Karpas-422 (cell line): ENCODE measurements at regions not wholly inside any gene's neighbourhood (a gene's known extent, or its start where the extent isn't known, plus 50 kb on each side); places are given as distances from the start of the nearest gene placed in this dataset.

Experiments used
- DNase-seq: peaks from one replicate; pipeline ENCODE4 v3.0.0-alpha.2; 2015
- H2AFZ ChIP-seq: fragments of 200-600 bp; sonication (generic); 2 replicates; pipeline ENCODE4 v1.6.1; 2014; ENCODE audit warnings: antibody characterized with exemption, low read length, mixed read lengths
- H3K27ac ChIP-seq: fragments of 200-600 bp; sonication (generic); 2 replicates; pipeline ENCODE4 v1.5.1; 2014; ENCODE audit warnings: mild to moderate bottlenecking, low read length, moderate library complexity
- H3K27me3 ChIP-seq: fragments of 200-600 bp; sonication (generic); 2 replicates; pipeline ENCODE4 v1.6.1; 2014; ENCODE audit warnings: low read length, mixed read lengths
- H3K36me3 ChIP-seq: fragments of 200-600 bp; sonication (generic); 2 replicates; pipeline ENCODE4 v1.6.1; 2014; ENCODE audit warnings: low read length, mixed read lengths; ENCODE audit not compliant: insufficient read depth
- H3K4me1 ChIP-seq: fragments of 200-600 bp; sonication (generic); 2 replicates; pipeline ENCODE4 v1.6.1; 2014; ENCODE audit warnings: mild to moderate bottlenecking, low read length, mixed read lengths
- H3K4me2 ChIP-seq: fragments of 200-600 bp; sonication (generic); 2 replicates; pipeline ENCODE4 v1.6.1; 2014; ENCODE audit warnings: low read length, low read depth, mild to moderate bottlenecking; ENCODE audit not compliant: poor library complexity, severe bottlenecking
- H3K4me3 ChIP-seq: fragments of 200-600 bp; sonication (generic); 2 replicates; pipeline ENCODE4 v1.5.1; 2014; ENCODE audit warnings: mild to moderate bottlenecking, antibody characterized with exemption, low read length, mixed read lengths
- H3K79me2 ChIP-seq: fragments of 200-600 bp; sonication (generic); 2 replicates; pipeline ENCODE4 v1.6.1; 2014; ENCODE audit warnings: mild to moderate bottlenecking, low read length, mixed read lengths
- H3K9ac ChIP-seq: fragments of 200-600 bp; sonication (generic); 2 replicates; pipeline ENCODE4 v1.6.0; 2014; ENCODE audit warnings: low read length
- H3K9me2 ChIP-seq: fragments of 200-600 bp; sonication (generic), shearing (Covaris generic); replicated peaks from 2 replicates; pipeline ENCODE4 v1.6.0; 2014; ENCODE audit warnings: mild to moderate bottlenecking, low read length, moderate library complexity; ENCODE audit not compliant: insufficient read depth
- H3K9me3 ChIP-seq: fragments of 300-700, 200-600 bp; sonication (generic); 2 replicates; pipeline ENCODE4 v1.6.1; 2014; ENCODE audit warnings: low read length, mixed read lengths
- H4K20me1 ChIP-seq: fragments of 200-600 bp; sonication (generic); 2 replicates; pipeline ENCODE4 v1.6.1; 2014; ENCODE audit warnings: mild to moderate bottlenecking, antibody characterized with exemption, low read length, low read depth; ENCODE audit not compliant: insufficient read depth

DNA sequence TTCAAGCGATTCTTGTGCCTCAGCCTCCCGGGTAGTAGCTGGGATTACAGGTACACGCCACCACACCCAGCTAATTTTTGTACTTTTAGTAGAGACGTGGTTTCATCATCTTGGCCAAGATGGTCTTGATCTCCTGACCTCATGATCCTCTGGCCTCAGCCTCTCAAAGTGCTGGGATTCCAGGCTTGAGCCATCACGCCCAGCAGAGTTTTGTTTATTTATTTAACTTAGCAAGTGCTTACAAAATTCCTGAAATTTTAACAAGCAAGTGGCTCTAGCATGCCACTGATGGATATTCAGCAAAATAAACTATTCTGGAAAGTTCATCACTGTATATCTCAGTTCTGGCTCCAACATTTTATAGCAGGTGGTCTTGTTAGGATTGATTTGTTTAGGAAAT, 585.9 kb downstream of the OTOL1 start:
- Histone ChIP-seq H2AFZ (no peak overlapping the region), H3K36me3 (no peaks in the 10 kb centered on the region), H3K9me3 (peaks cover 19% of the 10 kb centered on the region), H4K20me1 (no peaks in the 10 kb centered on the region), H3K4me2 (no peak overlapping the region), H3K4me3 (no peak overlapping the region), H3K9ac (no peak overlapping the region), H3K27me3 (no peaks in the 10 kb centered on the region), H3K4me1 (no peaks in the 10 kb centered on the region), H3K79me2 (no peaks in the 10 kb centered on the region), H3K27ac (no peak overlapping the region), H3K9me2 (no peaks in the 10 kb centered on the region)
- no peak for DNase-seq

GRCh38 chr3:162087361-162087760, 590.8 kb downstream of the OTOL1 start:
- no peaks in the 10 kb centered on the region for H3K27me3 ChIP-seq
- H3K9ac ChIP-seq, result no peak overlapping the region
- H3K4me1 ChIP-seq, result no peaks in the 10 kb centered on the region
- no peak overlapping the region for H2AFZ ChIP-seq
- no peak for DNase-seq
- no peaks in the 10 kb centered on the region for H3K36me3 ChIP-seq
- no peak overlapping the region for H3K4me2 ChIP-seq
- no peak overlapping the region for H3K27ac ChIP-seq
- H3K79me2 ChIP-seq, result no peaks in the 10 kb centered on the region
- H3K9me2 ChIP-seq, result no peaks in the 10 kb centered on the region
- H4K20me1 ChIP-seq, result no peaks in the 10 kb centered on the region
- peaks cover 21% of the 10 kb centered on the region for H3K9me3 ChIP-seq
- no peak overlapping the region for H3K4me3 ChIP-seq

GRCh38 chr3:162092751-162093150, 596.1 kb downstream of the OTOL1 start:
- Histone ChIP-seq H3K79me2 (no peaks in the 10 kb centered on the region), H3K9me3 (peaks cover 24% of the 10 kb centered on the region), H3K9me2 (no peaks in the 10 kb centered on the region), H3K9ac (no peak overlapping the region), H3K4me1 (no peaks in the 10 kb centered on the region), H3K27me3 (no peaks in the 10 kb centered on the region), H3K4me3 (no peak overlapping the region), H3K27ac (no peak overlapping the region), H3K4me2 (no peak overlapping the region), H4K20me1 (no peaks in the 10 kb centered on the region), H2AFZ (no peak overlapping the region), H3K36me3 (no peaks in the 10 kb centered on the region)
- no peak for DNase-seq

GRCh38 chr3:162094301-162094700, 597.7 kb downstream of the OTOL1 start:
- no peaks in the 10 kb centered on the region for H3K36me3 ChIP-seq
- H3K79me2 ChIP-seq, result no peaks in the 10 kb centered on the region
- H3K27ac ChIP-seq, result no peak overlapping the region
- H3K27me3 ChIP-seq, result no peaks in the 10 kb centered on the region
- H3K9me2 ChIP-seq, result no peaks in the 10 kb centered on the region
- H3K9ac ChIP-seq, result no peak overlapping the region
- H3K4me3 ChIP-seq, result no peak overlapping the region
- no peaks in the 10 kb centered on the region for H4K20me1 ChIP-seq
- H3K9me3 ChIP-seq, result peaks cover 24% of the 10 kb centered on the region
- DNase-seq, result no peak
- no peak overlapping the region for H2AFZ ChIP-seq
- no peaks in the 10 kb centered on the region for H3K4me1 ChIP-seq
- no peak overlapping the region for H3K4me2 ChIP-seq

- Histone ChIP-seq H4K20me1 (no peaks in the 10 kb centered on the region), H3K9me2 (no peaks in the 10 kb centered on the region), H3K4me2 (no peak overlapping the region), H3K79me2 (no peaks in the 10 kb centered on the region), H3K36me3 (no peaks in the 10 kb centered on the region), H3K9me3 (peaks cover 41% of the 10 kb centered on the region), H3K4me3 (no peak overlapping the region), H3K27ac (no peak overlapping the region), H2AFZ (no peak overlapping the region), H3K4me1 (no peaks in the 10 kb centered on the region), H3K9ac (no peak overlapping the region), H3K27me3 (no peaks in the 10 kb centered on the region)
- DNase-seq, result no peak
These were observed 600.3 kb downstream of the OTOL1 start for GRCh38 chr3:162096874-162097273.

DNA sequence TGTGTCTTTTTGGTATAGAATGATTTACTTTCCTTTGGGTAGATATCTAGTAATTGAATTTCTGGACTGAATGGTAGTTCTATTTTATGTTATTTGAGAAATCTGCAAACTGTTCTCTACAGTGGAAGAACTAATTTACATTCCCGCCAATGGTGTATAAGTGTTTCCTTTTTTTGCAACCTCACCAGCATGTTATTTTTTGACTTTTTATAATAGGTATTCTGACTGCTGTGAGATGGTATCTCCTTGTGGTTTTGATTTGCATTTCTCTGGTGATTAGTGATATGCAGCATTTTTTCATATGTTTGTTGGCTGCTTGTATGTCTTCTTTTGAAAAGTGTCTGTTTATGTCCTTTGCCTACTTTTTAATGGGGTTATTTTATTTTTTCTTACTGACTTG, 607.2 kb downstream of the OTOL1 start:
- DNase-seq, result no peak
- H3K79me2 ChIP-seq, result no peaks in the 10 kb centered on the region
- H4K20me1 ChIP-seq, result no peaks in the 10 kb centered on the region
- H3K36me3 ChIP-seq, result no peaks in the 10 kb centered on the region
- no peak overlapping the region for H2AFZ ChIP-seq
- H3K27ac ChIP-seq, result no peak overlapping the region
- no peak overlapping the region for H3K4me2 ChIP-seq
- no peak overlapping the region for H3K4me3 ChIP-seq
- peaks cover 30% of the 10 kb centered on the region for H3K9me3 ChIP-seq
- no peaks in the 10 kb centered on the region for H3K27me3 ChIP-seq
- no peak overlapping the region for H3K9ac ChIP-seq
- no peaks in the 10 kb centered on the region for H3K4me1 ChIP-seq
- H3K9me2 ChIP-seq, result no peaks in the 10 kb centered on the region

GRCh38 chr3:162111861-162112260, 615.3 kb downstream of the OTOL1 start:
- Histone ChIP-seq H3K9ac (no peak overlapping the region), H3K9me3 (peaks cover 24% of the 10 kb centered on the region), H2AFZ (no peak overlapping the region), H3K9me2 (no peaks in the 10 kb centered on the region), H3K4me3 (no peak overlapping the region), H4K20me1 (no peaks in the 10 kb centered on the region), H3K27me3 (no peaks in the 10 kb centered on the region), H3K4me1 (no peaks in the 10 kb centered on the region), H3K27ac (no peak overlapping the region), H3K36me3 (no peaks in the 10 kb centered on the region), H3K4me2 (no peak overlapping the region), H3K79me2 (no peaks in the 10 kb centered on the region)
- no peak for DNase-seq

GRCh38 chr3:162112719-162113118, 616.1 kb downstream of the OTOL1 start:
- Histone ChIP-seq H3K9me3 (peaks cover 24% of the 10 kb centered on the region), H3K4me2 (no peak overlapping the region), H3K79me2 (no peaks in the 10 kb centered on the region), H3K9me2 (no peaks in the 10 kb centered on the region), H3K4me3 (no peak overlapping the region), H3K27me3 (no peaks in the 10 kb centered on the region), H2AFZ (no peak overlapping the region), H3K27ac (no peak overlapping the region), H3K9ac (no peak overlapping the region), H3K4me1 (no peaks in the 10 kb centered on the region), H4K20me1 (no peaks in the 10 kb centered on the region), H3K36me3 (no peaks in the 10 kb centered on the region)
- DNase-seq, result no peak

- no peaks in the 10 kb centered on the region for H3K36me3 ChIP-seq
- no peaks in the 10 kb centered on the region for H3K4me1 ChIP-seq
- no peaks in the 10 kb centered on the region for H4K20me1 ChIP-seq
- H3K9me2 ChIP-seq, result no peaks in the 10 kb centered on the region
- peaks cover 35% of the 10 kb centered on the region for H3K9me3 ChIP-seq
- no peak for DNase-seq
- H3K27ac ChIP-seq, result no peak overlapping the region
- no peaks in the 10 kb centered on the region for H3K79me2 ChIP-seq
- H3K4me3 ChIP-seq, result no peak overlapping the region
- no peak overlapping the region for H3K9ac ChIP-seq
- no peak overlapping the region for H2AFZ ChIP-seq
- no peaks in the 10 kb centered on the region for H3K27me3 ChIP-seq
- H3K4me2 ChIP-seq, result no peak overlapping the region
These were observed 621.4 kb downstream of the OTOL1 start for GRCh38 chr3:162117961-162118360.
